CD8-positive, alpha-beta memory T cell (primary cell): ENCODE measurements at regions not wholly inside any gene's neighbourhood (a gene's known extent, or its start where the extent isn't known, plus 50 kb on each side); places are given as distances from the start of the nearest gene placed in this dataset.
"Not testable (repeated sequence)": the region's sequence is repeated elsewhere in the genome, so short reads cannot be mapped to it uniquely, and the experiment has no call there.

Experiments
- CTCF ChIA-PET: fragments of 350-600 bp; sonication (Branson Sonifier 250); formaldehyde crosslinking; loops from one replicate; lab custom pipeline; 2021; ENCODE audit warnings: antibody characterized with exemption; lab: Charles Lee
- POLR2A ChIA-PET: fragments of 350-600 bp; sonication (Branson Sonifier 250); formaldehyde crosslinking; loops from one replicate; lab custom pipeline; 2021; ENCODE audit warnings: antibody characterized with exemption; lab: Charles Lee
- DNase-seq, 5 donors: peaks; one replicate each; pipeline versions ENCODE4 v3.0.0 to v3.0.0-alpha.2; 2020 to 2022; ENCODE audit warnings: mixed read lengths in 1 of 5
- H3K27ac ChIP-seq: one replicate; pipeline ENCODE4 v1.7.0; 2013; ENCODE audit warnings: low read depth, mild to moderate bottlenecking, low read length, moderate library complexity
- H3K27me3 ChIP-seq: 2 replicates; pipeline ENCODE4 v1.7.0; 2013; ENCODE audit warnings: low read length, mild to moderate bottlenecking; ENCODE audit not compliant: insufficient read depth, poor library complexity, severe bottlenecking
- H3K36me3 ChIP-seq: 2 replicates; pipeline ENCODE4 v1.7.0; 2013; ENCODE audit warnings: mild to moderate bottlenecking, low read length, moderate library complexity; ENCODE audit not compliant: insufficient read depth
- H3K4me1 ChIP-seq: 2 replicates; pipeline ENCODE4 v1.7.0; 2013; ENCODE audit warnings: mild to moderate bottlenecking, low read length, moderate library complexity; ENCODE audit not compliant: insufficient read depth
- H3K4me3 ChIP-seq: 2 replicates; pipeline ENCODE4 v1.7.0; 2013; ENCODE audit warnings: mild to moderate bottlenecking, low read length
- H3K9me3 ChIP-seq: 2 replicates; pipeline ENCODE4 v1.7.0; 2013; ENCODE audit warnings: mild to moderate bottlenecking, low read length
- H3K27ac Mint-ChIP-seq, 8 donors: one replicate each; pipeline ENCODE4 v1.8.0; 2020 to 2021; ENCODE audit warnings: mixed read lengths in 8 of 8, mild to moderate bottlenecking in 6 of 8, inconsistent platforms in 3 of 8, moderate library complexity in 3 of 8
- H3K27me3 Mint-ChIP-seq, 2 donors: one replicate each; pipeline ENCODE4 v1.8.0; 2020 to 2021; ENCODE audit warnings: mixed read lengths in 2 of 2, mild to moderate bottlenecking in 1 of 2, moderate library complexity in 1 of 2
- H3K36me3 Mint-ChIP-seq, 3 donors: one replicate each; pipeline ENCODE4 v1.8.0; 2020 to 2021; ENCODE audit warnings: mixed read lengths in 3 of 3, inconsistent platforms in 1 of 3, mild to moderate bottlenecking in 1 of 3
- H3K4me1 Mint-ChIP-seq, 3 donors: one replicate each; pipeline ENCODE4 v1.8.0; 2020 to 2021; ENCODE audit warnings: mixed read lengths in 3 of 3, inconsistent platforms in 1 of 3, mild to moderate bottlenecking in 1 of 3
- H3K4me3 Mint-ChIP-seq, 7 donors: one replicate each; pipeline ENCODE4 v1.8.0; 2020 to 2021; ENCODE audit warnings: mixed read lengths in 7 of 7, mild to moderate bottlenecking in 6 of 7, moderate library complexity in 4 of 7, inconsistent platforms in 2 of 7
- H3K9me3 Mint-ChIP-seq, 5 donors: one replicate each; pipeline ENCODE4 v1.8.0; 2020 to 2022; ENCODE audit warnings: mixed read lengths in 5 of 5, mild to moderate bottlenecking in 3 of 5, moderate library complexity in 2 of 5, inconsistent platforms in 1 of 5

DNA sequence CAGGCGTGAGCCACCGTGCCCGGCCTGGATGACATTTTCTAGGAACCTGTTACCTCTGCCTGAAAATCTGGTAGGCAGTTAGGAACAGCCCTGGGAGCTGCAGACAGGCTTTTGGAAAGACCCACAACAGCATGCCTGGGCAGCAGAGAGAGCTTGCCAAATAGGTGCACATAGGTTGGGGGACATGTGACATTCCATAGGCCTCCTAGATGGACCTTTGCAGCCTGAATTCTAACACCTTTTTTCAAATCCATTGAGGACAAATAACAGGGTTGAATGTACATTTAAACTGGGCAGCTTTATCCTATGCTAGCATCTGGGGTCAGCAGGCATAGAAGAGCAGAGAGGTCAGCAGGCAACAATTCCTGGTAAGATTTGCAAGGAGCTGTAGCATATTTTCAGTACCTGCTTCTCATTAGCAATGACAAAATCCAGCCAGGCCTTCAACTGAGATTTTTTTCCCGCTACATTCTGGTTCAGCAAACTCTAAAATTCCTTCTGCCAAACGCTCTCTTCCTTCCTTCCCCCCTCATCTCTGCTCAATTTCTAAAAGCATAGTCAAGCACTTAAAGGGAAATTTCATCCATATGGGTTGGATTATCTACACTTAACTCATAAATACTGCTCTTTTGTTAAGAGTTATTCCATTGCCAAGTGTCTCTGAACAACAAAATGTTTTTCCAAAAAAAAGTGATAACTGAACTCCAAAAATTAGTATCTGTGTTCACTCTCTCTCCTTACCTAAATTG, 75.2 kb downstream of the SOWAHC start:
- Mint-ChIP-seq H3K4me1 (no peaks in the 10 kb centered on the region), H3K36me3 (no peaks in the 10 kb centered on the region), H3K4me3 (no peak overlapping the region), H3K9me3 (no peaks in the 10 kb centered on the region), H3K27ac (no peak overlapping the region), H3K27me3 (peaks cover 5% of the 10 kb centered on the region in 2 donors)
- no peaks in the 10 kb centered on the region for H3K36me3 ChIP-seq
- H3K9me3 ChIP-seq: no peaks in the 10 kb centered on the region
- no peak for DNase-seq
- H3K27me3 ChIP-seq: no peaks in the 10 kb centered on the region
- no peaks in the 10 kb centered on the region for H3K4me1 ChIP-seq
- CTCF ChIA-PET: no interaction called here
- H3K27ac ChIP-seq: no peak overlapping the region
- H3K4me3 ChIP-seq: no peak overlapping the region
- POLR2A ChIA-PET: no interaction called here

DNA sequence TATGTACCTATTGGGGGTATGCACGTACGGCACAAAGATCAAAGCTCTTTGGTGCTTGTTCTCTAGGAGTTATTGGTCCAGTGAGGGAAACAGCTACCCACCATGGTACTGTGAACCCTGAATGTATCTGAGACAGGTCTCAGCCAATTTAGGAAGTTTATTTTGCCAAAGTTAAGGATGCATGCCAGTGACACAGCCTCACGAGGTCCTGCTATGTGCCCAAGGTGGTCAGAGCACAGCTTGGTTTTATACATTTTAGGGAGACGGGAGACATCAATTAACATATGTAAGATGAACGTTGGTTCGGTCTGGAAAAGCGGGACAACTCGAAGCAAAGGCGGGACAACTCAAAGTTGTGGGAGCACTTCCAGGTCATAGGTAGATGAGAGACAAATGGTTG, 75.8 kb downstream of the SOWAHC start:
- Histone ChIP-seq H3K4me3 (no peak overlapping the region), H3K36me3 (no peaks in the 10 kb centered on the region), H3K9me3 (no peaks in the 10 kb centered on the region), H3K27ac (no peak overlapping the region), H3K4me1 (no peaks in the 10 kb centered on the region), H3K27me3 (no peaks in the 10 kb centered on the region)
- CTCF ChIA-PET: no interaction called here
- Mint-ChIP-seq H3K4me3 (no peak overlapping the region), H3K27me3 (peaks cover 5 to 7% of the 10 kb centered on the region in 2 donors), H3K9me3 (no peaks in the 10 kb centered on the region), H3K27ac (no peak overlapping the region), H3K4me1 (no peaks in the 10 kb centered on the region), H3K36me3 (no peaks in the 10 kb centered on the region)
- no peak for DNase-seq
- POLR2A ChIA-PET: no interaction called here

DNA sequence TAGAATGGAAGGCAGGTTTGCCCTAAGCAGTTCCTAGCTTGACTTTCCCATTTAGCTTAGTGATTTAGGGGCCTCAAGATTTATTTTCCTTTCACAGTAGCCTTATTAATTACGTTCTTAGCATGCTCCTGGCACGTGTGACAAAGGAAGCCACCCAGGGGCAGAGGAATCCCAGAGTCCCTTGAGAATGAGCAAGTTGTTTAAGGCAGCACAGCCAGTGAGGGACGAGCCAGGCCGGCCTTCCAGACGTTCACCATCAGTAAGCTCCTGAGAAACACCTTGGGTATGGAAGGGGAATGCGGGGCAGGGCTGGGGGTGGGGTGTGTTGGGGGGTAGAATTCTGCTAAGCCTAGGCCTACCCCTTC, 76.3 kb downstream of the SOWAHC start:
- no peak for DNase-seq
- CTCF ChIA-PET: no interaction called here
- Histone ChIP-seq H3K36me3 (no peaks in the 10 kb centered on the region), H3K27ac (no peak overlapping the region), H3K4me1 (no peaks in the 10 kb centered on the region), H3K4me3 (no peak overlapping the region), H3K9me3 (no peaks in the 10 kb centered on the region), H3K27me3 (no peaks in the 10 kb centered on the region)
- POLR2A ChIA-PET: no interaction called here
- Mint-ChIP-seq H3K9me3 (no peaks in the 10 kb centered on the region), H3K27ac (no peak overlapping the region), H3K27me3 (peaks cover 5 to 7% of the 10 kb centered on the region in 2 donors), H3K4me3 (no peak overlapping the region), H3K36me3 (no peaks in the 10 kb centered on the region), H3K4me1 (no peaks in the 10 kb centered on the region)

DNA sequence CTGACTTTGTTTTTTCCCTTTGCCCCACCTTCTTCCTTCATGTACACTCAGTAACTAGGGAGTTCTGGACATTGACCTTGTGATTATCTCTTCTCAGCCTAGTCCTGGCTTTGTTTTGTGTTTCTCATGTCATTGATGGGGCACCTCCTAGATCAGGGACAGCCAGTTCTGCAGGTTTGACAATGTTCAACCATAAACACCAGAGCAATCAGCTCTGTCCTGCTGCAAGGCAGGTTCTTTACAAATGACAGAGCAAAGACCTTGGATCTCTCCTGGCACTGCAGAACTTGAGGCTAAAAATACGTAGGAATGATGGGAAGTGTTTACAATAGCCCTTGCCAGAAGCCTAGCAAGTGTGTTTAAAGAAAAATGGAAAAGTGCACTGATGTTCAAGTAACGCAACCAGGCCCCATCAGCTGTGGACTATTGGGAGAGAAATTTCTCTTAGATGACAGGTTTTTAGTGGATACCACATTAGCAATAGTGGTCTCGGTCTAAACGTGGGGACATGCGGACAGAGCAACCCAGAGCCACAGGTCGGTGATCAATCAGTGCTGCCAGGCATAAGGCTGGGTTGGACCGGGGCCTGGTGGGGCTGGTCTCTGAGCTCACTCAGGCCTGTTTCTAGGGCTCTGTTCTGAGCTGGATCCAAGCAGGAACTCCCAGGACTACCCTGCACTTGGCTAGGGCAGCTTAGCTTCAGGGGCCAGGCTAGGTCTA, 76.8 kb downstream of the SOWAHC start:
- CTCF ChIA-PET: no interaction called here
- no peaks in the 10 kb centered on the region for H3K9me3 ChIP-seq

DNA sequence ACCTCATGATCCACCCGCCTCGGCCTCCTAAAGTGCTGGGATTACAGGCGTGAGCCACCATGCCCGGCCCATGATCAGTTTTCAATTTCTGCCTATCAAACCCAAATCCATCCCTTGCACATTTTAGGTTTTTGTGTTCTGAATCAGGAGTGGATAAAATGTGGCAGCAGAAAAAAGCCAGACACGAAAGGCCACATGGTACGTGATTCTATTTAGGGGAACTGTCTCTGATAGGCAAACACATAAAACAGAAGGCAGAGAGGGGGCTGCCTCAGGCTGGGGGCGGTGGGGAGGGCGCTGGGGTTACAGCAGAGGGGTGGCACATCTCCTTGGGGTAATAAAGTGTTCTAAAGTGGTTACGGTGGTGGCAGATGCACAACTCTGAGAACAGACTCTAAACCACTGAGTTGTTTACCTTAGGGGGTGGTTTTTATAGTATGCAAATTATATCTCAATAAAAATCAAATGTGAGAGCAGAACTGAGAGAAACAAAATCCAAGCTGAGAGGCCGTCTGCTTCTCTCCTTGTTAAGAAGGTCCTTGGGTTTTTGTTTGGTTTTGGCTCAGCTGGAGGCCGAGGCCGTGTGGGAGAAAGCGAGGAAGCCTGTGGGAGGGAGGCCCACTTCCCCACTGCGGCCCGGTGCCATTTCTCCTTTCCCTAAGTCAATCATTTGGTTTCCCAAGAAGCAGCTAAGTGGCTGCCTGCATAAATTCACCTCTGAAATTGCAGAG, 78.0 kb downstream of the SOWAHC start:
- H3K4me1 ChIP-seq: no peaks in the 10 kb centered on the region
- no peak overlapping the region for H3K27ac ChIP-seq
- no peaks in the 10 kb centered on the region for H3K27me3 ChIP-seq
- no peaks in the 10 kb centered on the region for H3K9me3 ChIP-seq
- H3K4me1 Mint-ChIP-seq: no peaks in the 10 kb centered on the region
- no peak overlapping the region for H3K4me3 Mint-ChIP-seq
- peaks cover 3 to 9% of the 10 kb centered on the region in 2 donors for H3K27me3 Mint-ChIP-seq
- POLR2A ChIA-PET: no interaction called here
- CTCF ChIA-PET: no interaction called here
- no peak for DNase-seq
- no peaks in the 10 kb centered on the region for H3K9me3 Mint-ChIP-seq
- H3K4me3 ChIP-seq: no peak overlapping the region
- no peak overlapping the region for H3K27ac Mint-ChIP-seq
- H3K36me3 ChIP-seq: no peaks in the 10 kb centered on the region
- H3K36me3 Mint-ChIP-seq: no peaks in the 10 kb centered on the region

More for the DNA sequence above, 76.8 kb downstream of the SOWAHC start:
- no peaks in the 10 kb centered on the region for H3K27me3 ChIP-seq
- no peaks in the 10 kb centered on the region for H3K4me1 Mint-ChIP-seq
- POLR2A ChIA-PET: no interaction called here
- H3K4me3 Mint-ChIP-seq: no peak overlapping the region
- peaks cover 5 to 9% of the 10 kb centered on the region in 2 donors for H3K27me3 Mint-ChIP-seq
- H3K27ac Mint-ChIP-seq: no peak overlapping the region
- no peaks in the 10 kb centered on the region for H3K36me3 Mint-ChIP-seq
- H3K36me3 ChIP-seq: no peaks in the 10 kb centered on the region
- H3K4me3 ChIP-seq: no peak overlapping the region
- no peak overlapping the region for H3K27ac ChIP-seq
- DNase-seq: no peak
- no peaks in the 10 kb centered on the region for H3K9me3 Mint-ChIP-seq
- no peaks in the 10 kb centered on the region for H3K4me1 ChIP-seq

DNA sequence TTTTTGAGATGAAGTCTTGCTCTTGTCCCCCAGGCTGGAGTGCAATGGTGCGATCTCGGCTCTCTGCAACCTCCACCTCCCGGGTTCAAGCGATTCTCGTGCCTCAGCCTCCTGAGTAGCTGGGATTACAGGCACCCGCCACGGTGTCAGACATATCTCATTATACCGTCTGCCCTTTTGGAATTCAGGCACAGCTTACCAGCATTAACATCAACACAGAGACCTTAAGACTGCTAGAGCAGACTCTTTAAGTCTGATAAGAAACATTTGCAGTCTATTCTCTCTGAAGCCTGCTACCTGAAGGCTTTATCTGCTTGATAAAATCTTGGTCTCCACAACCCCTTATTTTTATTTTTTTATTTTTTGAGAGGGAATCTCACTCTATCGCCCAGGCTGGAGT, 78.7 kb downstream of the SOWAHC start:
- H3K27me3 Mint-ChIP-seq, H3K36me3 Mint-ChIP-seq, POLR2A ChIA-PET, H3K4me1 ChIP-seq, H3K9me3 ChIP-seq, H3K27ac ChIP-seq, H3K4me3 Mint-ChIP-seq, H3K27me3 ChIP-seq, H3K27ac Mint-ChIP-seq, CTCF ChIA-PET, DNase-seq, H3K9me3 Mint-ChIP-seq, H3K4me3 ChIP-seq, H3K4me1 Mint-ChIP-seq, H3K36me3 ChIP-seq: not testable (repeated sequence)

DNA sequence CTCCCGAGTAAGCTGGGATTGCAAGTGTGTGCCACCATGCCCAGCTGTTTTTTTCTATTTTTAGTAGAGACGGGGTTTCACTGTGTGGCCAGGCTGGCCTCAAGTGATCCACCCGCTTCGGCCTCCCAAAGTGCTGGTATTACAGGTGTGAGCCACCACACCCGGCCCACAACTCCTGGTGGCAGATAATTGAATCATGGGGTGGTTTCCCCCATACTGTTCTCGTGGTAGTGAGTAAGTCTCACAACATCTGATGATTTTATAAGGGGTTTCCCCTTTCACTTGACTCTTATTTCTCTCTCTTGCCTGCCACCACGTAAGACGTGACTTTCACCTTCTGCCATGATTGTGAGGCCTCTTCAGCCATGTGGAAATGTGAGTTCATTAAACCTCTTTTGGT, 79.1 kb downstream of the SOWAHC start:
- DNase-seq, H3K27me3 Mint-ChIP-seq, H3K27ac Mint-ChIP-seq, H3K9me3 Mint-ChIP-seq, H3K4me3 ChIP-seq, H3K4me3 Mint-ChIP-seq, CTCF ChIA-PET, POLR2A ChIA-PET, H3K9me3 ChIP-seq, H3K36me3 ChIP-seq, H3K4me1 ChIP-seq, H3K36me3 Mint-ChIP-seq, H3K4me1 Mint-ChIP-seq, H3K27me3 ChIP-seq, H3K27ac ChIP-seq: not testable (repeated sequence)

DNA sequence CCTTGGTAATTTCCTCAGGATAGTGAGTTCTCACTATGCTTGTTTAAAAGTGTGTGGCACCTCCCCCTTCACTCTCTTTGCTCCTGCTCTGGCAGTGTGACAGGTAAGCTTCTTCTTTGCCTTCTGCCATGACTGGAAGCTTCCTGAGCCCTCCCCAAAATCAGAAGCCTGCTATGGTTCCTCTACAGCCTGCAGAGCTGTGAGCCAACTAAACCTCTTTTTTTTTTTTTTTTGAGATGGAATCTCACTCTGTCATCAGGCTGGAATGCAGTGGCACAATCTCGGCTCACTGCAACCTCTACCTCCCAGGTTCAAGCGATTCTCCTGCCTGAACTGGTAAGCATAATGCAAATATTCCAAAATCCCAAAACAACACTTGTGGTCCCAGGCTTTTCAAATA, 80.0 kb downstream of the SOWAHC start:
- no peaks in the 10 kb centered on the region for H3K9me3 ChIP-seq
- H3K4me3 Mint-ChIP-seq: no peak overlapping the region
- no peaks in the 10 kb centered on the region for H3K36me3 ChIP-seq
- no peaks in the 10 kb centered on the region for H3K27me3 ChIP-seq
- CTCF ChIA-PET: no interaction called here
- no peak overlapping the region for H3K27ac Mint-ChIP-seq
- no peaks in the 10 kb centered on the region for H3K36me3 Mint-ChIP-seq
- H3K4me1 Mint-ChIP-seq: no peaks in the 10 kb centered on the region
- POLR2A ChIA-PET: no interaction called here
- no peak overlapping the region for H3K27ac ChIP-seq
- H3K4me1 ChIP-seq: no peaks in the 10 kb centered on the region
- no peaks in the 10 kb centered on the region for H3K9me3 Mint-ChIP-seq
- DNase-seq: no peak
- no peak overlapping the region for H3K4me3 ChIP-seq
- H3K27me3 Mint-ChIP-seq: peaks cover 4 to 9% of the 10 kb centered on the region in 2 donors
